Peyer's patch (tissue), 4 donors: ENCODE measurements at regions not wholly inside any gene's neighbourhood (a gene's known extent, or its start where the extent isn't known, plus 50 kb on each side); places are given as distances from the start of the nearest gene placed in this dataset.

Experiments
- POLR2A ChIP-seq, 2 donors: fragments of 450-650 bp; IDR thresholded peaks; one replicate each; pipeline ENCODE4 v1.5.1; 2017; ENCODE audit warnings: antibody characterized with exemption in 2 of 2, mild to moderate bottlenecking in 2 of 2, moderate library complexity in 2 of 2
- TF ChIP-seq, protein P1 (sequence below), 6 experiments: fragments of 450-650 bp in 4 of 6; fragments of 200-600 bp in 2 of 6; sonication (generic) in 1 of 6; IDR thresholded peaks; one replicate each; pipeline ENCODE4 v1.5.1; 2017 to 2019; ENCODE audit warnings: antibody characterized with exemption in 6 of 6, mild to moderate bottlenecking in 3 of 6, moderate library complexity in 1 of 6

DNA sequence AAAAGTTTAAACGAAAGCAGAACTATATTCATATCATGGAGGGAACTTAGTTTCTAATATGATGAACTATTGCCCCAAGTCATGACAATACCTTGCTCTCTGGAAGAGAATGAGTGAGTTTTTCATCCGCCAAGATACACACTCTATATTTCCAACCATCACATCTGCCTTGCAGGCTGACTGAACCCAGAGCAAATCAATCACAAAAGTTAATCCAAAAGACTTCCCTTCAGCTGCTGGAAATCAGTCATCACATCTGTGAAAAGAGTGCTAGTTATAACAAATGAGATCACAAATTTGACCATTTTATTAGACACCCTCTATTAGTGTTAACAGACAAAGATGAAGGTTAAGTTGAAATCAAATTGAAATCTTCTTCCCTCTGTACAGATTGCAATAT, 261.7 kb upstream of the PRKCQ start:
- TF ChIP-seq, protein P1, sequence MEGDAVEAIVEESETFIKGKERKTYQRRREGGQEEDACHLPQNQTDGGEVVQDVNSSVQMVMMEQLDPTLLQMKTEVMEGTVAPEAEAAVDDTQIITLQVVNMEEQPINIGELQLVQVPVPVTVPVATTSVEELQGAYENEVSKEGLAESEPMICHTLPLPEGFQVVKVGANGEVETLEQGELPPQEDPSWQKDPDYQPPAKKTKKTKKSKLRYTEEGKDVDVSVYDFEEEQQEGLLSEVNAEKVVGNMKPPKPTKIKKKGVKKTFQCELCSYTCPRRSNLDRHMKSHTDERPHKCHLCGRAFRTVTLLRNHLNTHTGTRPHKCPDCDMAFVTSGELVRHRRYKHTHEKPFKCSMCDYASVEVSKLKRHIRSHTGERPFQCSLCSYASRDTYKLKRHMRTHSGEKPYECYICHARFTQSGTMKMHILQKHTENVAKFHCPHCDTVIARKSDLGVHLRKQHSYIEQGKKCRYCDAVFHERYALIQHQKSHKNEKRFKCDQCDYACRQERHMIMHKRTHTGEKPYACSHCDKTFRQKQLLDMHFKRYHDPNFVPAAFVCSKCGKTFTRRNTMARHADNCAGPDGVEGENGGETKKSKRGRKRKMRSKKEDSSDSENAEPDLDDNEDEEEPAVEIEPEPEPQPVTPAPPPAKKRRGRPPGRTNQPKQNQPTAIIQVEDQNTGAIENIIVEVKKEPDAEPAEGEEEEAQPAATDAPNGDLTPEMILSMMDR (IDR thresholded peaks at IDR 0.05), result no peak
- no peak for TF ChIP-seq POLR2A (IDR thresholded peaks at IDR 0.05)
